Activated CD4-positive, alpha-beta T cell treated with anti-CD3 and anti-CD28 coated beads, Interleukin-2, amount 10 ng/mL, durations not matched to agents 7 days and 5 days (primary cell): ENCODE measurements at regions not wholly inside any gene's neighbourhood (a gene's known extent, or its start where the extent isn't known, plus 50 kb on each side); places are given as distances from the start of the nearest gene placed in this dataset.

Experiments
- CTCF ChIA-PET: fragments of 350-600 bp; sonication (Branson Sonifier 250); formaldehyde crosslinking; loops from one replicate; lab custom pipeline; 2021; ENCODE audit warnings: antibody characterized with exemption; lab: Charles Lee
- POLR2A ChIA-PET: fragments of 350-600 bp; sonication (Branson Sonifier 250); formaldehyde crosslinking; loops from one replicate; lab custom pipeline; 2021; ENCODE audit warnings: antibody characterized with exemption; lab: Charles Lee
- DNase-seq: peaks from one replicate; pipeline ENCODE4 v3.0.0-alpha.2; 2020
- H3K27ac Mint-ChIP-seq: one replicate; pipeline ENCODE4 v1.8.0; 2021; ENCODE audit warnings: mild to moderate bottlenecking, moderate library complexity, mixed read lengths
- H3K27me3 Mint-ChIP-seq: one replicate; pipeline ENCODE4 v1.8.0; 2021; ENCODE audit warnings: mixed read lengths
- H3K36me3 Mint-ChIP-seq: one replicate; pipeline ENCODE4 v1.8.0; 2021; ENCODE audit warnings: low read depth, mixed read lengths
- H3K4me1 Mint-ChIP-seq: one replicate; pipeline ENCODE4 v1.8.0; 2021; ENCODE audit warnings: mixed read lengths
- H3K4me3 Mint-ChIP-seq: one replicate; pipeline ENCODE4 v1.8.0; 2021; ENCODE audit warnings: mild to moderate bottlenecking, moderate library complexity, mixed read lengths
- H3K9me3 Mint-ChIP-seq: one replicate; pipeline ENCODE4 v1.8.0; 2021; ENCODE audit warnings: mixed read lengths

DNA sequence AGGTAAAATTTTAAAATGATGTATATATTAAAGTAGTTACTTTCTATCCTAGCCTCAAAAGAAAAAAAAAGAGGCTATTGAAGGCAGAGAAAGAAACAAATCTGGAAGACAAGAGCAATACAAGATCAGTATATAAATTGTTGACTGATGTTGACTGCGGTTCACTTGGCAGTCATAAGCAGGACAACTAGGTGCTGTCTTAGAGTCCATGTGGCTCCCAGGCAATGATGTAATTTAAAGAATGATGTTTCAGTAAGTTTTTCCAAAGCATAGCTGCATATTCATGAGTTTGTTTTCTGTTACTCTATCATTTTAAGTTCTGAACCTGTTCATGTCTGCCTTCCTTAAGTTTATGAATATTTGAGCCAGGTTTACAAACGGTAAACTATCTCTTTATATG lies 630.2 kb downstream of the FAT4 start:
- H3K4me1 Mint-ChIP-seq = no peaks in the 10 kb centered on the region
- no peak overlapping the region for H3K4me3 Mint-ChIP-seq
- H3K27ac Mint-ChIP-seq = no peak overlapping the region
- no peaks in the 10 kb centered on the region for H3K36me3 Mint-ChIP-seq
- no peaks in the 10 kb centered on the region for H3K9me3 Mint-ChIP-seq
- no peaks in the 10 kb centered on the region for H3K27me3 Mint-ChIP-seq
- POLR2A ChIA-PET = no interaction called here
- DNase-seq = no peak
- CTCF ChIA-PET = no interaction called here

DNA sequence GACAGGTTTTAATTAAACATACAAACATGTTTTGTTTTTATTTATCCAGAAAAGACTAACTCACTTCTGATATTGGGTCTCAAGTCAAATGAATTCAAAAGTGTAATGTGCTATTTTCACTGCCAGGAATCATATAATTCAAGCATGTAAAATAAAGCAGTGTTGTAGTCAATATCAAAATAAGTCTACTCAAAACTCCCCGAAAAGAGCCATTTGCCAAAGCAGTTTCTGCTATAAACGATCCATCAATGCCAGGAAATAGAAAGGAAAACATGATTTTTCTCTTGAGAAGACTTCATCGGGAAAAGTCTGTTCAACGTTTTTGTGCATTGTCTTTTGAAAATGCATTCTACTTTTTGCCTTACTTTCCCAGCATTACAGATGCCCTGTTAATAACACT lies 633.3 kb downstream of the FAT4 start:
- no peaks in the 10 kb centered on the region for H3K27me3 Mint-ChIP-seq
- ChIA-PET POLR2A (no interaction called here), CTCF (no interaction called here)
- H3K9me3 Mint-ChIP-seq = no peaks in the 10 kb centered on the region
- no peak for DNase-seq
- H3K27ac Mint-ChIP-seq = no peak overlapping the region
- no peak overlapping the region for H3K4me3 Mint-ChIP-seq
- H3K36me3 Mint-ChIP-seq = no peaks in the 10 kb centered on the region
- no peaks in the 10 kb centered on the region for H3K4me1 Mint-ChIP-seq

DNA sequence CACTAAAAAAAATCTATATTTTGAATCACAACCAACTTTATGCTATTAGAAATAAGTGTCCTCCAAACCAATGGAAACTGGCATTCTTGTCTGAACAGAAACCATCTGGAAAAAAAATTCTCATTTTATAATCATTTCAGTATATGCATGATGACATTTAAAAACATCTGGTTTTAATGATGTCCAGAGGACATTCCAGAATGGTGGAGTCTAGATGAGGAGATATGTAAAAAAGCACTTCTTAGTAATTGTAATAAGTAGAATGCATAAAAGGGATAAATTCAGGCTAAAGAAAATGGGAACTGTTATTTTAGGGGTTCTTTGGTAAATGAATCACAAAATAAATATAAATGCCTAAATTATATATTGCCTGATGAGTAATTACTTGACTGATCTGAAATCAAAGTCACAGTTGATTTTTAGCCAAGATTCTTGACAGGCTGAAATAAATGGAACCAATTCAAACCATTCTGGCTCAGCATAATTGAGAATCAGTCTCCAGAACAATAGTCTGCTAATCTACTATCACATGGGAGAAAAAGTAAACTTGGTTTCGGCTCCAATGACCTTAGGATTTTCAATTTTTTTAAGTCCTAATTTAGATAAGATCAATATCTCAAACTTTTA lies 636.6 kb downstream of the FAT4 start:
- Mint-ChIP-seq H3K4me1 (no peaks in the 10 kb centered on the region), H3K36me3 (no peaks in the 10 kb centered on the region), H3K4me3 (no peak overlapping the region), H3K27me3 (no peaks in the 10 kb centered on the region), H3K9me3 (no peaks in the 10 kb centered on the region), H3K27ac (no peak overlapping the region)
- no peak for DNase-seq
- POLR2A ChIA-PET = no interaction called here
- CTCF ChIA-PET = no interaction called here

DNA sequence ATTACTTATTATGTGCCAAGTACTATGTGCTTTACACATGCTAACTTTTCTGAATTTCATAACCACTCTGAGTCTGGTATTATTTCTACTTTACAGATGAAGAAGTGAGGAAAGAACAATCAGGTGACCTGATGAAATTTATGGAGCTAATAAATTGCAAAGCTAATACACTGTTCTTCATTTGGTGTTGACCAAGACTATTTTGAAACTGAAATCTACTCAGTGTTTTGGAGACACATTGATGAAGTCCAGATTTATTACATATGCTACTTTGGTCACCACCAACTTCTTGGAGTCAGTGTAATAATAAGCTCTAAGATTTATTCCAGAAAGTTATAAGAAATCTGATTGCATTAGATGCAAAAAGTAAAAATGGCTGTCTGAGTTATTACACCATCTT lies 637.9 kb downstream of the FAT4 start:
- Mint-ChIP-seq H3K27me3 (no peaks in the 10 kb centered on the region), H3K4me3 (no peak overlapping the region), H3K9me3 (no peaks in the 10 kb centered on the region), H3K27ac (no peak overlapping the region), H3K36me3 (no peaks in the 10 kb centered on the region), H3K4me1 (no peaks in the 10 kb centered on the region)
- ChIA-PET POLR2A (no interaction called here), CTCF (no interaction called here)
- DNase-seq = no peak

DNA sequence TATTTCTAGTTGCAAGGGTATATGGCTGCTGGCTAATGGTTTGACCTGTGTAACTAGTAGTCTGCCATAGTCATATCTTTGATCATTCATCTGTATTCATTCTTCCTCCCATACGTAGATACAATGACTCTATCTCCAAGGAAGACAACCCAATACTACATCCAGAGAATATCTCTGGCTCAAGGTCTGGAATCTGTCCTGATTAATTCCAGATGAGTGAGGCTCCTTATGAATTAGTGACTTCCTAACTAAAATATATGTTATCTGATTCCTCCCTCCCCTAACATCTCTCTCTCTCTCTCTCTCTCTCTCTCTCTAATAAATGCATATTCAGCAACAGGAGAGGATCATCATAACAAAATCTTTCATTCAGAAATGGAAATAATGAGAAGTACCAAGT lies 641.5 kb downstream of the FAT4 start:
- Mint-ChIP-seq H3K27ac (no peak overlapping the region), H3K9me3 (no peaks in the 10 kb centered on the region), H3K4me1 (no peaks in the 10 kb centered on the region), H3K4me3 (no peak overlapping the region), H3K36me3 (no peaks in the 10 kb centered on the region), H3K27me3 (no peaks in the 10 kb centered on the region)
- ChIA-PET CTCF (no interaction called here), POLR2A (no interaction called here)
- no peak for DNase-seq

DNA sequence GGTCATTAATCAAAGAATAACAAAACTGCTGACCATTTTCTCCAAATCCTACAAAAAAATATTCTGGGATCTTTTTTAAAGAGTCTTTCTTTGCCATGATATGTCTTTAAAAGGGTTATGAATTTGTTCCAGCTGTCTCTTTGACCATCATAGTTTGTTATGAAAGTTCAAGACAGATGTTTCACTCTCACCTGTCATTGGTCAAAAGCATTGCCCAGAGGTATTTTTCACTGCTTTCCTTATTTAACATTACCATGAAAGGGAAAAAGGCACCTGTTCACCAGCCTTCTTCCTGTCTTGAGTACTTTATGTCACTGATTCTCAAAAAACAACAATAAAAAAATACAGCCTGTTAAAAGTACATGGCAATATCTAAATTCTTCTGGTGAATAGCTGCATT lies 643.8 kb downstream of the FAT4 start:
- H3K9me3 Mint-ChIP-seq = peaks cover 9% of the 10 kb centered on the region
- no peak overlapping the region for H3K4me3 Mint-ChIP-seq
- H3K36me3 Mint-ChIP-seq = no peaks in the 10 kb centered on the region
- POLR2A ChIA-PET = no interaction called here
- H3K4me1 Mint-ChIP-seq = no peaks in the 10 kb centered on the region
- DNase-seq = no peak
- no peak overlapping the region for H3K27ac Mint-ChIP-seq
- CTCF ChIA-PET = no interaction called here
- H3K27me3 Mint-ChIP-seq = no peaks in the 10 kb centered on the region

DNA sequence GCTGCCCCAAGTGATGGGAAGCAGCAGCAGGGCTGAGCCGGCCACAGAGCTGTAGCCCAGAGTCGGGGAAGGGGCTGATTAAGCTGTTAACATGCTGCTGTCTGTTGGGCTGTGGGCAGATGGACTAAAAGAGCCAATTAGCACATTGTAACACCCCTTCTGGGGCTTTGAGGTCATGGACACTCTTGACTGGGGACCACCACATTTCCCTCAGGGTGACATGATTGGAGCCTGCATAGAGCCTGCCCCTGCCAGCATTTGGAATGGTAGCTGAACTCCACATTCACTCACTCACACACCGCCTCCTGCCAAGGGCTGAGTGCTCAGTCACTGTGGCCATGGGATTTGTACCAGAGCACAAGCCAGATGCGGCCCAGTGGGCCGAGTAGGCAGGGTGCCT lies 646.9 kb downstream of the FAT4 start:
- ChIA-PET CTCF (no interaction called here), POLR2A (no interaction called here)
- Mint-ChIP-seq H3K36me3 (no peaks in the 10 kb centered on the region), H3K9me3 (peaks cover 9% of the 10 kb centered on the region), H3K27me3 (no peaks in the 10 kb centered on the region), H3K27ac (no peak overlapping the region), H3K4me1 (no peaks in the 10 kb centered on the region), H3K4me3 (no peak overlapping the region)
- no peak for DNase-seq

DNA sequence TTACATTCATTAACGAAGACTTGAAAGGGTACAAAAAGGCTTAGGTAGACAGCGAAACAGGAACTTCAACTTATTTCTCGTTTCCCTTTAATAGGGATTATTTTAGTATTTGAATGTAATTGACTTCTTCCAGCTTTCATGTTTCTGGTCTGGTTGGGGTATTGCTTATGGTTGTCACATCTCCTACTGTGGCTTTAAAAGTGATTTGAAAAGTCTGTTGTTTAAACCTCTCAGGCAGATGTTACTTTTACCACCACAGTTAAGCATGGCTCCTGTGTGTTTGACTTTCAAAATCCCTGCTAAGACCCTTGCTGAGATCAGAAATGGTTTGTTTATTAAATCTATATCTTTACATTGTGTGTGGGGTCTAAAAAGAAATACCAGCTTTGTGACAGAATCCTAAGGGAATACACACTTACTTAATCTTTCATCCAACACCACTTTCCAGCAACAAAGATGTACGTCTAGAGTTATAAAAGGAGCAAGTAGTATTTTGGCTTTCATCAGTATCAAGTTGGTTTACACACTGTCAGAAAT lies 661.2 kb downstream of the FAT4 start:
- no peak for DNase-seq
- Mint-ChIP-seq H3K27ac (no peak overlapping the region), H3K9me3 (peaks cover 2% of the 10 kb centered on the region), H3K4me1 (no peaks in the 10 kb centered on the region), H3K27me3 (no peaks in the 10 kb centered on the region), H3K36me3 (no peaks in the 10 kb centered on the region), H3K4me3 (no peak overlapping the region)
- CTCF ChIA-PET = no interaction called here
- POLR2A ChIA-PET = no interaction called here

DNA sequence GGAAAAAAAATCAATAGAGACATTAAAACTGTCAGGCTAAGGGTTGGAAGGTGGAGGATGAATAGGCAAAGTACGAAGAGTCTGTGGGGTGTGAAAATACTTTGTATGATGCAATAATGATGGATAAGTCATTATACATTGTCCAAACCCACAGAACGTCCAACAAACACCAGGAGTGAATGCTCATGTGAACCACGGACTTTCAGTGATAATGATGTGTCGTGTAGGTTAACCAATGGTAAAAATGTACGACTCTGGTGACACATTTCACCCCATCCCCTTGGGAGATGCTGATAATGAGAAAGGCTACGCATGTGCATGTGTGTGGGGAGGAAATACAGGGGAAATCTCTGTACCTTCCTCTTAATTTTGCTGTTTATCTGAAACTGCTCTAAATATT lies 665.2 kb downstream of the FAT4 start:
- ChIA-PET CTCF (no interaction called here), POLR2A (no interaction called here)
- Mint-ChIP-seq H3K27ac (no peak overlapping the region), H3K27me3 (no peaks in the 10 kb centered on the region), H3K4me1 (no peaks in the 10 kb centered on the region), H3K4me3 (no peak overlapping the region), H3K36me3 (no peaks in the 10 kb centered on the region), H3K9me3 (no peaks in the 10 kb centered on the region)
- DNase-seq = no peak

DNA sequence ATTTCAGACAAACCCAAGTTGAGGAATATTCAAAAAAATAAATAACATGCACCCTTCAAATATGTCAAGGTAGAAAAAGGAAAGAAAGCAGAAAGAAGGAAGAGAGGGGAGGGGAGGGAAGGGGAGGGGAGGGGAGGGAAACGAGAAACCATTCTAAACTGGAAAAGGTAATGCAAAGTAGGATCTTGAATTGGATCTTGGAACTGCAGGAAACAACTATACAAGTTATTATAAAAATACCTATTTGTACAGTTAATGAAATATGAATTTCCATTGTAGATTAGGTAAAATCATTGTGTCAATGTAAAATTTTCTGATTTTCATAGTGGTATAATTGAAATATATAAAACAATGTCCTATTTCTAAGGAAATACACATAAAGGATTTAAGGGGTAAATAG lies 668.4 kb downstream of the FAT4 start:
- Mint-ChIP-seq H3K9me3 (peaks cover 4% of the 10 kb centered on the region), H3K27me3 (no peaks in the 10 kb centered on the region)
- POLR2A ChIA-PET = no interaction called here

DNA sequence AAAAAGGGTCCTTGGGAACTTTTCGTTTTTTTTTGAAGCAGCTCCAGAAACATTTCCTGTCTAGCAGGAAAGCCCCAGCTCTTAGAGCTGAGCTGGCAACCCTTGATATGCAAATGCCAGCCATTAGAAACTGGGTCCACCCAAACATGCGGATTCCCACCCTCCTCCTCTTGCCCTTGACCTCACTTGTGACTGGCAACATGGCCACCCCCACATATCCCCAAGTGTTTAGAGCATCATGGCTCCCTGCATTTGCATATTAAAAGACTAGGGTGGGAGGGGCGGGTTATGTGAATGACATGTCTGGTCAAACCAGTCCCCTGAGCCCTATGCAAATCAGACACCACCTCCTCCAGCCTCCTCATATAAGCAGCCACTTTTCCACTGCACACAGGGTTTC lies 671.1 kb downstream of the FAT4 start:
- CTCF ChIA-PET = no interaction called here
- no peaks in the 10 kb centered on the region for H3K36me3 Mint-ChIP-seq
- DNase-seq = no peak
- peaks cover 4% of the 10 kb centered on the region for H3K9me3 Mint-ChIP-seq
- H3K4me3 Mint-ChIP-seq = no peak overlapping the region
- H3K27ac Mint-ChIP-seq = no peak overlapping the region
- no peaks in the 10 kb centered on the region for H3K4me1 Mint-ChIP-seq
- POLR2A ChIA-PET = no interaction called here
- no peaks in the 10 kb centered on the region for H3K27me3 Mint-ChIP-seq

More for the DNA sequence above, 668.4 kb downstream of the FAT4 start:
- CTCF ChIA-PET = no interaction called here
- no peaks in the 10 kb centered on the region for H3K36me3 Mint-ChIP-seq
- no peak overlapping the region for H3K4me3 Mint-ChIP-seq
- DNase-seq = no peak
- no peak overlapping the region for H3K27ac Mint-ChIP-seq
- no peaks in the 10 kb centered on the region for H3K4me1 Mint-ChIP-seq

DNA sequence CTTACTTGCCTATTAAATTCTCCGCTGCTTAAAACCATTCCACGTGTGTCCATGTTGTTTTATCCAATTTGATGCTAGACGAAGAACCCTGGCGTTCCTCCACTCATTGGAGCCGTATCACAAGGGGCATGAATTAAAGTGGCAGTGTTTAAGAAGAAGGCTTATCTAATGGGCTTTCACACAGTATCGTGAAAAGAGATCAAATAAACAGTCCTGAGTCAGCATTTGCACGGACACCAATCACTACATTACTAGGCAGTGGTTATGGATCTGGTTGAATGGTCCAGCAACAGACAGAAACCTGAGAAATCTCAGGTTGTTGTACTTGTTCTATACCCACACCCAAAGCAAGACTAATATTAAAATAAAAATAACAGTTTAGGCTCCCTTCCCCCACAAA lies 671.6 kb downstream of the FAT4 start:
- POLR2A ChIA-PET = no interaction called here
- peaks cover 4% of the 10 kb centered on the region for H3K9me3 Mint-ChIP-seq

DNA sequence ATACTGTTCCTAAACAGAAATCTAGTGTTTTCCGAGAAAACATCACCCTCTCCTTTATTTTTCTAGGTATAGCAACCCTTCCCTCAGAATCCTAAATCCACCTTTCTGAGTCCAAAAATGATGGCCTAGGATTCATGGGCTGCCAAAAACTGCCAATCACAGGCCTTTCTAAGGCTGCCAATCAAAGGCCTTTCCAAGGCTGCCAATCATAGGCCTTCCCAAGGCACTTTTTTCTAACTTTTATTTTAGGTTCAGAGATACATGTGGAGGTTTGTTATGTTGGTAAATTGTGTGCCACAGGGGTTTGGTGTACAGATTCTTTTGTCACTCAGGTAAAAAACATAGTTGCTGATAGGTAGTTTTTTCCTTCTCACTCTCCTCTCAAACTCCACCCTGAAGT lies 673.7 kb downstream of the FAT4 start:
- ChIA-PET CTCF (no interaction called here), POLR2A (no interaction called here)
- H3K27ac Mint-ChIP-seq = no peak overlapping the region
- H3K36me3 Mint-ChIP-seq = no peaks in the 10 kb centered on the region
- H3K27me3 Mint-ChIP-seq = no peaks in the 10 kb centered on the region
- no peaks in the 10 kb centered on the region for H3K4me1 Mint-ChIP-seq
- no peak overlapping the region for H3K4me3 Mint-ChIP-seq
- no peak for DNase-seq
- H3K9me3 Mint-ChIP-seq = peaks cover 4% of the 10 kb centered on the region

More for the DNA sequence above, 671.6 kb downstream of the FAT4 start:
- no peak overlapping the region for H3K4me3 Mint-ChIP-seq
- DNase-seq = no peak
- H3K4me1 Mint-ChIP-seq = no peaks in the 10 kb centered on the region
- CTCF ChIA-PET = no interaction called here
- no peaks in the 10 kb centered on the region for H3K27me3 Mint-ChIP-seq
- no peaks in the 10 kb centered on the region for H3K36me3 Mint-ChIP-seq
- H3K27ac Mint-ChIP-seq = no peak overlapping the region

DNA sequence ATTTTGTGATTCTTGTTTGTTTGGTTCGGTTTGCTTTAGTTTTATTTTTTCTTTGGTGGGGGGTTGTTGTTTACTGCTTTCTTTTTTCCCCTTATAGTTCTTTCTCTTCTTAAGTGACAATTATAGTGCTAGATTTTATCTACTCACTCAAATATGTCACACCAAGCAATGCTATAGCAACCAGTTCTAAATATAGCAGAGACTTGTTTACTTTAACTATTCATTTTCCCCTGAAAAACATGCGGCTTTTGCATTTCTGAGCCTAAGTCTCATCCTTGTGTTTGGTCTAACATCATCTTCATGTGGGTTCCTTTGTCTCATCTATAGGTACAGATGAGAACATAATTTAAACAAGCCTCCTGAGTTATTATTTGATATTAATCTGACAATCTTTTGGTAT lies 676.6 kb downstream of the FAT4 start:
- Mint-ChIP-seq H3K9me3 (peaks cover 4% of the 10 kb centered on the region), H3K27me3 (no peaks in the 10 kb centered on the region), H3K4me3 (no peak overlapping the region), H3K4me1 (no peaks in the 10 kb centered on the region), H3K27ac (no peak overlapping the region), H3K36me3 (no peaks in the 10 kb centered on the region)
- ChIA-PET POLR2A (no interaction called here), CTCF (no interaction called here)
- DNase-seq = no peak
